ENCODE measurements at regions not wholly inside any gene's neighbourhood (a gene's known extent, or its start where the extent isn't known, plus 50 kb on each side); places are given as distances from the start of the nearest gene placed in this dataset.

GRCh38 chr2:193743089-193743488 is 1548.4 kb upstream of the TMEFF2 start:
- TF ChIP-seq, protein P1, sequence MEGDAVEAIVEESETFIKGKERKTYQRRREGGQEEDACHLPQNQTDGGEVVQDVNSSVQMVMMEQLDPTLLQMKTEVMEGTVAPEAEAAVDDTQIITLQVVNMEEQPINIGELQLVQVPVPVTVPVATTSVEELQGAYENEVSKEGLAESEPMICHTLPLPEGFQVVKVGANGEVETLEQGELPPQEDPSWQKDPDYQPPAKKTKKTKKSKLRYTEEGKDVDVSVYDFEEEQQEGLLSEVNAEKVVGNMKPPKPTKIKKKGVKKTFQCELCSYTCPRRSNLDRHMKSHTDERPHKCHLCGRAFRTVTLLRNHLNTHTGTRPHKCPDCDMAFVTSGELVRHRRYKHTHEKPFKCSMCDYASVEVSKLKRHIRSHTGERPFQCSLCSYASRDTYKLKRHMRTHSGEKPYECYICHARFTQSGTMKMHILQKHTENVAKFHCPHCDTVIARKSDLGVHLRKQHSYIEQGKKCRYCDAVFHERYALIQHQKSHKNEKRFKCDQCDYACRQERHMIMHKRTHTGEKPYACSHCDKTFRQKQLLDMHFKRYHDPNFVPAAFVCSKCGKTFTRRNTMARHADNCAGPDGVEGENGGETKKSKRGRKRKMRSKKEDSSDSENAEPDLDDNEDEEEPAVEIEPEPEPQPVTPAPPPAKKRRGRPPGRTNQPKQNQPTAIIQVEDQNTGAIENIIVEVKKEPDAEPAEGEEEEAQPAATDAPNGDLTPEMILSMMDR (IDR thresholded peaks at IDR 0.05): no peak
- no peak for TF ChIP-seq POLR2AphosphoS5 (IDR thresholded peaks at IDR 0.05)
- no peak for TF ChIP-seq POLR2A (IDR thresholded peaks at IDR 0.05)
- TF ChIP-seq EP300 (IDR thresholded peaks at IDR 0.05): no peak

Data from sigmoid colon (tissue), 4 donors.